HUES6 (cell line): ENCODE measurements at regions not wholly inside any gene's neighbourhood (a gene's known extent, or its start where the extent isn't known, plus 50 kb on each side); places are given as distances from the start of the nearest gene placed in this dataset.
"Not testable (repeated sequence)": the region's sequence is repeated elsewhere in the genome, so short reads cannot be mapped to it uniquely, and the experiment has no call there.

ENCODE experiments used
- H3K27ac ChIP-seq: 2 replicates; pipeline ENCODE4 v1.7.0; 2013; ENCODE audit warnings: low read depth, mild to moderate bottlenecking, low read length, inconsistent platforms
- H3K27me3 ChIP-seq: 2 replicates; pipeline ENCODE4 v1.6.1; 2013; ENCODE audit warnings: low read length; ENCODE audit not compliant: control insufficient read depth, insufficient read depth
- H3K36me3 ChIP-seq: 2 replicates; pipeline ENCODE4 v1.6.1; 2013; ENCODE audit warnings: low read length; ENCODE audit not compliant: control insufficient read depth, insufficient read depth
- H3K4me1 ChIP-seq: 2 replicates; pipeline ENCODE4 v1.6.1; 2013; ENCODE audit warnings: low read length; ENCODE audit not compliant: control insufficient read depth, insufficient read depth
- H3K4me3 ChIP-seq: 2 replicates; pipeline ENCODE4 v1.5.1; 2013; ENCODE audit warnings: low read depth, low read length
- H3K9ac ChIP-seq: one replicate; pipeline ENCODE4 v1.6.1; 2013; ENCODE audit warnings: mild to moderate bottlenecking, low read length
- H3K9me3 ChIP-seq: 2 replicates; pipeline ENCODE4 v1.6.1; 2013; ENCODE audit warnings: low read depth, low read length; ENCODE audit not compliant: control insufficient read depth, insufficient read depth

GRCh38 chr5:145539201-145539600 is 295.9 kb downstream of the PRELID2 start:
- Histone ChIP-seq H3K4me1 (no peaks in the 10 kb centered on the region), H3K27ac (no peak overlapping the region), H3K36me3 (no peaks in the 10 kb centered on the region), H3K27me3 (no peaks in the 10 kb centered on the region), H3K9me3 (no peaks in the 10 kb centered on the region; the same call in 1 of the 2 replicates), H3K9ac (no peak overlapping the region), H3K4me3 (no peak overlapping the region)

- Histone ChIP-seq H3K36me3 (no peaks in the 10 kb centered on the region), H3K27me3 (no peaks in the 10 kb centered on the region), H3K9me3 (no peaks in the 10 kb centered on the region; the same call in 1 of the 2 replicates), H3K27ac (no peak overlapping the region), H3K4me3 (no peak overlapping the region), H3K4me1 (no peaks in the 10 kb centered on the region), H3K9ac (no peak overlapping the region)
Observed at GRCh38 chr5:145536133-145536532, 299.0 kb downstream of the PRELID2 start.

- H3K27ac ChIP-seq: no peak overlapping the region
- H3K9ac ChIP-seq: no peak overlapping the region
- no peaks in the 10 kb centered on the region for H3K9me3 ChIP-seq
Observed at GRCh38 chr5:145531038-145531734, 304.0 kb downstream of the PRELID2 start.

GRCh38 chr5:145521523-145521922 is 313.6 kb downstream of the PRELID2 start:
- H3K27ac ChIP-seq: no peak overlapping the region
- no peaks in the 10 kb centered on the region; the same call in 1 of the 2 replicates for H3K4me1 ChIP-seq
- no peaks in the 10 kb centered on the region for H3K9me3 ChIP-seq
- H3K4me3 ChIP-seq: no peak overlapping the region
- no peaks in the 10 kb centered on the region for H3K36me3 ChIP-seq
- no peaks in the 10 kb centered on the region for H3K27me3 ChIP-seq
- no peak overlapping the region for H3K9ac ChIP-seq

More at GRCh38 chr5:145531038-145531734, 304.0 kb downstream of the PRELID2 start:
- no peak overlapping the region for H3K4me3 ChIP-seq
- no peaks in the 10 kb centered on the region for H3K27me3 ChIP-seq
- no peaks in the 10 kb centered on the region for H3K4me1 ChIP-seq
- H3K36me3 ChIP-seq: no peaks in the 10 kb centered on the region

- H3K4me3 ChIP-seq: no peak overlapping the region
- H3K36me3 ChIP-seq: no peaks in the 10 kb centered on the region
- H3K27me3 ChIP-seq: no peaks in the 10 kb centered on the region
- no peaks in the 10 kb centered on the region; the same call in 1 of the 2 replicates for H3K4me1 ChIP-seq
- H3K27ac ChIP-seq: no peak overlapping the region
- no peak overlapping the region for H3K9ac ChIP-seq
- H3K9me3 ChIP-seq: no peaks in the 10 kb centered on the region
Observed at GRCh38 chr5:145521066-145521465, 314.1 kb downstream of the PRELID2 start.

- no peaks in the 10 kb centered on the region for H3K27me3 ChIP-seq
- H3K9me3 ChIP-seq: no peaks in the 10 kb centered on the region
- H3K36me3 ChIP-seq: no peaks in the 10 kb centered on the region
- no peaks in the 10 kb centered on the region; the same call in 1 of the 2 replicates for H3K4me1 ChIP-seq
- H3K27ac ChIP-seq: no peak overlapping the region
- H3K9ac ChIP-seq: no peak overlapping the region
- H3K4me3 ChIP-seq: no peak overlapping the region
Observed at GRCh38 chr5:145520335-145520734, 314.8 kb downstream of the PRELID2 start.

- not testable (repeated sequence) for H3K36me3 ChIP-seq, H3K9ac ChIP-seq, H3K9me3 ChIP-seq, H3K4me1 ChIP-seq, H3K27me3 ChIP-seq, H3K27ac ChIP-seq, H3K4me3 ChIP-seq
Observed at GRCh38 chr5:145517588-145517987, 317.6 kb downstream of the PRELID2 start.

- no peak overlapping the region for H3K9ac ChIP-seq
- H3K27ac ChIP-seq: no peak overlapping the region
- H3K27me3 ChIP-seq: no peaks in the 10 kb centered on the region
- no peaks in the 10 kb centered on the region for H3K9me3 ChIP-seq
- H3K36me3 ChIP-seq: no peaks in the 10 kb centered on the region
- no peak overlapping the region for H3K4me3 ChIP-seq
- no peaks in the 10 kb centered on the region for H3K4me1 ChIP-seq
Observed at GRCh38 chr5:145511351-145511750, 323.8 kb downstream of the PRELID2 start.

- H3K36me3 ChIP-seq: no peaks in the 10 kb centered on the region
- no peak overlapping the region for H3K4me3 ChIP-seq
- H3K27me3 ChIP-seq: no peaks in the 10 kb centered on the region
- H3K9me3 ChIP-seq: no peaks in the 10 kb centered on the region
- H3K27ac ChIP-seq: no peak overlapping the region
- H3K9ac ChIP-seq: no peak overlapping the region
- no peaks in the 10 kb centered on the region for H3K4me1 ChIP-seq
Observed at GRCh38 chr5:145510769-145511168, 324.4 kb downstream of the PRELID2 start.

GRCh38 chr5:145510324-145510723 is 324.8 kb downstream of the PRELID2 start:
- Histone ChIP-seq H3K4me3 (no peak overlapping the region), H3K9me3 (no peaks in the 10 kb centered on the region), H3K9ac (no peak overlapping the region), H3K27me3 (no peaks in the 10 kb centered on the region), H3K4me1 (no peaks in the 10 kb centered on the region), H3K27ac (no peak overlapping the region), H3K36me3 (no peaks in the 10 kb centered on the region)

GRCh38 chr5:145509336-145510136 is 325.6 kb downstream of the PRELID2 start:
- no peaks in the 10 kb centered on the region for H3K36me3 ChIP-seq
- no peaks in the 10 kb centered on the region for H3K27me3 ChIP-seq
- H3K9ac ChIP-seq: no peak overlapping the region
- no peak overlapping the region for H3K27ac ChIP-seq
- H3K4me3 ChIP-seq: no peak overlapping the region
- H3K4me1 ChIP-seq: no peaks in the 10 kb centered on the region
- no peaks in the 10 kb centered on the region for H3K9me3 ChIP-seq
